HepG2 (cell line): ENCODE measurements at regions not wholly inside any gene's neighbourhood (a gene's known extent, or its start where the extent isn't known, plus 50 kb on each side); places are given as distances from the start of the nearest gene placed in this dataset.

Experiments
- AGO1 ChIP-seq: fragments of 200-400 bp; formaldehyde crosslinking; IDR thresholded peaks from 2 replicates; pipeline ENCODE4 v1.6.1; 2017; ENCODE audit warnings: mild to moderate bottlenecking, low read depth, low read length, moderate library complexity; ENCODE audit not compliant: poor library complexity, severe bottlenecking
- CHD2 ChIP-seq: IDR thresholded peaks from 2 replicates; pipeline ENCODE4 v1.6.1; 2011; ENCODE audit warnings: low read depth, low read length, improper control_type of control experiment
- GFI1 ChIP-seq: sonication (generic); formaldehyde crosslinking; IDR thresholded peaks from 2 replicates; pipeline ENCODE4 v1.5.0; 2020; ENCODE audit warnings: missing genetic modification reagents, mild to moderate bottlenecking, borderline replicate concordance
- KDM1A ChIP-seq: IDR thresholded peaks from 2 replicates; pipeline ENCODE4 v1.6.1; 2016; ENCODE audit warnings: missing compliant biosample characterization
- MZF1 ChIP-seq: sonication (generic); formaldehyde crosslinking; IDR thresholded peaks from 2 replicates; pipeline ENCODE4 v1.8.1; 2023; ENCODE audit warnings: mild to moderate bottlenecking, missing genetic modification reagents, borderline replicate concordance
- NR1H2 ChIP-seq: sonication (generic); formaldehyde crosslinking; IDR thresholded peaks from 2 replicates; pipeline ENCODE4 v1.8.1; 2022; ENCODE audit warnings: low read depth, missing genetic modification reagents, borderline replicate concordance
- POLR2G ChIP-seq: fragments of 200-400 bp; formaldehyde crosslinking; IDR thresholded peaks from 2 replicates; pipeline ENCODE4 v1.6.1; 2018; ENCODE audit warnings: mild to moderate bottlenecking, low read depth, low read length, moderate library complexity
- RFX5 ChIP-seq: IDR thresholded peaks from 2 replicates; pipeline ENCODE4 v1.6.1; 2011; ENCODE audit warnings: low read depth, low read length, improper control_type of control experiment
- ZBTB20 ChIP-seq: sonication (generic); formaldehyde crosslinking; IDR thresholded peaks from 2 replicates; pipeline ENCODE4 v1.8.1; 2023; ENCODE audit warnings: missing genetic modification reagents, low read depth, mild to moderate bottlenecking, borderline replicate concordance
- ZBTB42 ChIP-seq: sonication (generic); formaldehyde crosslinking; IDR thresholded peaks from 2 replicates; pipeline ENCODE4 v1.5.0; 2020; ENCODE audit warnings: mild to moderate bottlenecking, missing genetic modification reagents
- ZFP36 ChIP-seq: fragments of 150-350 bp; IDR thresholded peaks from 2 replicates; pipeline ENCODE4 v1.6.1; 2018; ENCODE audit warnings: borderline replicate concordance, low read length, low read depth; ENCODE audit not compliant: partially characterized antibody
- ZZZ3 ChIP-seq: sonication (generic); formaldehyde crosslinking; IDR thresholded peaks from 2 replicates; pipeline ENCODE4 v1.4.0; 2020; ENCODE audit warnings: missing genetic modification reagents, mild to moderate bottlenecking, borderline replicate concordance
- TF ChIP-seq, protein P1 (sequence below): sonication (generic); formaldehyde crosslinking; IDR thresholded peaks from 2 replicates; pipeline ENCODE4 v1.5.0; 2020; ENCODE audit warnings: mild to moderate bottlenecking, missing genetic modification reagents, moderate library complexity

DNA sequence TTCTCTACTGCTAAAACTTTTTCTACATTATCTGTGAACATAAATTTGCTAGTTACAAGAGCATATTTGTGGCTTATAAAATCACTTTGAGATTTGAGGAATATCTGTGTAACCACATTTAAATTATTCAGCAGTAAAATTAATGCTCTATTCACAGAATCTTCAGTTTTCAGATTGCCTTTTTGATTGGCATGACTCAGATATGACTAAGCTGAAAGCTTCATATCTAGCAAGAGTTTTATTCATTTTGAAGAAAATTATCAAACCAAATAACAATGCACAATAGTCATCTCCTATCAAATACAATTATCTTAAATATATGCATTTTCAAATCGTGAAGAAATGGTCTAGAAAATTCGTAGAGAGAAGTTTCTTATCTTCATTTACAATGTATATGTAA lies 1498.2 kb upstream of the B3GALT2 start:
- TF ChIP-seq ZFP36 (no peak), RFX5 (no peak), MZF1 (CRISPR knock-in tag) (no peak), GFI1 (CRISPR knock-in tag) (no peak), ZBTB20 (CRISPR knock-in tag) (no peak), ZBTB42 (CRISPR knock-in tag) (no peak), ZZZ3 (CRISPR knock-in tag) (no peak), POLR2G (no peak), KDM1A (CRISPR knock-in tag) (no peak), AGO1 (no peak), CHD2 (no peak), NR1H2 (no peak)
- TF ChIP-seq, protein P1, sequence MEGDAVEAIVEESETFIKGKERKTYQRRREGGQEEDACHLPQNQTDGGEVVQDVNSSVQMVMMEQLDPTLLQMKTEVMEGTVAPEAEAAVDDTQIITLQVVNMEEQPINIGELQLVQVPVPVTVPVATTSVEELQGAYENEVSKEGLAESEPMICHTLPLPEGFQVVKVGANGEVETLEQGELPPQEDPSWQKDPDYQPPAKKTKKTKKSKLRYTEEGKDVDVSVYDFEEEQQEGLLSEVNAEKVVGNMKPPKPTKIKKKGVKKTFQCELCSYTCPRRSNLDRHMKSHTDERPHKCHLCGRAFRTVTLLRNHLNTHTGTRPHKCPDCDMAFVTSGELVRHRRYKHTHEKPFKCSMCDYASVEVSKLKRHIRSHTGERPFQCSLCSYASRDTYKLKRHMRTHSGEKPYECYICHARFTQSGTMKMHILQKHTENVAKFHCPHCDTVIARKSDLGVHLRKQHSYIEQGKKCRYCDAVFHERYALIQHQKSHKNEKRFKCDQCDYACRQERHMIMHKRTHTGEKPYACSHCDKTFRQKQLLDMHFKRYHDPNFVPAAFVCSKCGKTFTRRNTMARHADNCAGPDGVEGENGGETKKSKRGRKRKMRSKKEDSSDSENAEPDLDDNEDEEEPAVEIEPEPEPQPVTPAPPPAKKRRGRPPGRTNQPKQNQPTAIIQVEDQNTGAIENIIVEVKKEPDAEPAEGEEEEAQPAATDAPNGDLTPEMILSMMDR = no peak
